GM12878 (cell line): ENCODE measurements at regions not wholly inside any gene's neighbourhood (a gene's known extent, or its start where the extent isn't known, plus 50 kb on each side); places are given as distances from the start of the nearest gene placed in this dataset.

Experiments used
- ATAC-seq: fragments of 200-7000 bp; cut with Tn5 transposase; 3 replicates; pipeline ENCODE4 v1.9.1; 2020; ENCODE audit warnings: mild to moderate bottlenecking, moderate library complexity
- BruUV-seq: library from RNA; stranded (reverse); fragments of 400-500 nt; replicated peaks from 2 replicates; lab custom pipeline; 2021; lab: Mats Ljungman, UMichigan
- CTCF ChIA-PET: fragments of 300-600 bp; sonication (Branson Sonifier 250); formaldehyde crosslinking; extraction: SDS; loops from one replicate; lab custom pipeline; 2021; ENCODE audit warnings: inconsistent platforms; lab: Yijun Ruan, JAX
- POLR2A ChIA-PET: fragments of 350-600 bp; formaldehyde crosslinking; extraction: SDS; loops from one replicate; lab custom pipeline; 2021; ENCODE audit warnings: inconsistent platforms; lab: Charles Lee
- RAD21 ChIA-PET: fragments of 300-600 bp; sonication (Branson Sonifier 250); formaldehyde crosslinking; loops from one replicate; lab custom pipeline; 2023; ENCODE audit warnings: antibody characterized with exemption; ENCODE audit not compliant: unreplicated experiment; lab: Charles Lee
- SMC1A ChIA-PET: fragments of 300-600 bp; sonication (Branson Sonifier 250); formaldehyde crosslinking; loops from one replicate; lab custom pipeline; 2023; ENCODE audit not compliant: unreplicated experiment, uncharacterized antibody; lab: Charles Lee
- DNase-seq: peaks from one replicate; pipeline ENCODE4 v3.0.0-alpha.2; 2011; ENCODE audit warnings: low read depth, low spot score
- FAIRE-seq: peaks from 3 replicates; lab custom pipeline; 2011; peaks lifted over from hg19 to GRCh38; lab: Jason Lieb, UNC
- H2AFZ ChIP-seq: 2 replicates; pipeline ENCODE4 v1.6.0; 2011; ENCODE audit warnings: low read depth, low read length, control low read depth; ENCODE audit not compliant: control insufficient read depth
- H3K27ac ChIP-seq: 2 replicates; pipeline ENCODE4 v1.5.1; 2011; ENCODE audit warnings: control low read depth; ENCODE audit not compliant: control insufficient read depth, insufficient read depth
- H3K27me3 ChIP-seq, 2 experiments: replicated peaks in 1 of 2; 2 replicates each; pipeline versions ENCODE4 v1.6.0 to v1.6.1; 2011; ENCODE audit warnings: low read length in 1 of 2; ENCODE audit not compliant: control insufficient read depth in 2 of 2, insufficient read depth in 2 of 2
- H3K36me3 ChIP-seq, 2 experiments: 2 replicates each; pipeline ENCODE4 v1.5.1; 2011; ENCODE audit warnings: low read length in 1 of 2; ENCODE audit not compliant: control insufficient read depth in 2 of 2, insufficient read depth in 2 of 2
- H3K4me1 ChIP-seq: 2 replicates; pipeline ENCODE4 v1.6.1; 2011; ENCODE audit warnings: mild to moderate bottlenecking, low read length, moderate library complexity, mixed read lengths; ENCODE audit not compliant: control insufficient read depth, insufficient read depth
- H3K4me2 ChIP-seq: 2 replicates; pipeline ENCODE4 v1.6.0; 2011; ENCODE audit warnings: control low read depth; ENCODE audit not compliant: control insufficient read depth, insufficient read depth
- H3K4me3 ChIP-seq: fragments of 200-600 bp; sonication (generic); 2 replicates; pipeline ENCODE4 v1.5.1; 2016
- H3K79me2 ChIP-seq: 2 replicates; pipeline ENCODE4 v1.6.0; 2011; ENCODE audit warnings: low read length; ENCODE audit not compliant: control insufficient read depth, insufficient read depth
- H3K9ac ChIP-seq: 2 replicates; pipeline ENCODE4 v1.8.0; 2011; ENCODE audit warnings: low read length, control low read depth, mixed read lengths; ENCODE audit not compliant: control insufficient read depth, insufficient read depth
- H3K9me3 ChIP-seq: replicated peaks from 3 replicates; pipeline ENCODE4 v1.5.1; 2011; ENCODE audit warnings: mild to moderate bottlenecking, low read length; ENCODE audit not compliant: control insufficient read depth, insufficient read depth
- H4K20me1 ChIP-seq: 2 replicates; pipeline ENCODE4 v1.6.0; 2011; ENCODE audit not compliant: control insufficient read depth, insufficient read depth
- CBX5 ChIP-seq: sonication (generic); IDR thresholded peaks from 2 replicates; pipeline ENCODE4 v1.6.1; 2016; ENCODE audit warnings: low read depth, moderate library complexity, mild to moderate bottlenecking, inconsistent platforms
- CREB1 ChIP-seq: IDR thresholded peaks from 2 replicates; pipeline ENCODE4 v1.6.1; 2012; ENCODE audit warnings: low read depth, mild to moderate bottlenecking, inconsistent platforms
- HDAC6 ChIP-seq: fragments of 200-600 bp; sonication (generic); IDR thresholded peaks from one replicate; pipeline ENCODE4 v1.8.0; 2017; ENCODE audit warnings: antibody characterized with exemption; ENCODE audit not compliant: unreplicated experiment
- HDGF ChIP-seq: fragments of 450-650 bp; IDR thresholded peaks from 2 replicates; pipeline ENCODE4 v1.6.1; 2016; ENCODE audit warnings: antibody characterized with exemption
- PBX3 ChIP-seq: IDR thresholded peaks from 2 replicates; pipeline ENCODE4 v1.6.1; 2011; ENCODE audit warnings: mild to moderate bottlenecking, low read depth, low read length, moderate library complexity; ENCODE audit not compliant: insufficient replicate concordance
- STAT1 ChIP-seq: fragments of 450-650 bp; conservative IDR thresholded peaks from 2 replicates; pipeline ENCODE4 v1.6.1; 2014; ENCODE audit warnings: antibody characterized with exemption, mild to moderate bottlenecking
- WGBS: methylation state at CpG from one replicate; pipeline ENCODE4 v1.1.6; 2016; ENCODE audit warnings: low lambda C conversion rate; ENCODE audit not compliant: insufficient replicate concordance, insufficient coverage; ENCODE audit errors: missing lambda C conversion rate; 5-methylcytosine and 5-hydroxymethylcytosine counted together
- in situ Hi-C: fragments of 300-500 bp; cut with MboI; formaldehyde crosslinking; loops from 9 replicates; pipeline ENCODE4 v1.14.3; 2018; ENCODE audit warnings: mixed read lengths
- intact Hi-C: fragments of 100-400 bp; cut with micrococcal nuclease; formaldehyde crosslinking; loops from one replicate; pipeline ENCODE4 v1.14.2; 2022; ENCODE audit not compliant: unreplicated experiment
- TF ChIP-seq, protein P1 (sequence below): fragments of 450-650 bp; IDR thresholded peaks from 2 replicates; pipeline ENCODE4 v1.6.1; 2018; ENCODE audit warnings: mild to moderate bottlenecking, low read depth, moderate library complexity; ENCODE audit not compliant: partially characterized antibody
- TF ChIP-seq, protein P2 (sequence below): fragments of 450-650 bp; IDR thresholded peaks from 2 replicates; pipeline ENCODE4 v1.6.1; 2018; ENCODE audit warnings: borderline replicate concordance, mild to moderate bottlenecking; ENCODE audit not compliant: partially characterized antibody

GRCh38 chr14:27242874-27243273 is 645.0 kb upstream of the NOVA1 start (continued):
- TF ChIP-seq, protein P1, sequence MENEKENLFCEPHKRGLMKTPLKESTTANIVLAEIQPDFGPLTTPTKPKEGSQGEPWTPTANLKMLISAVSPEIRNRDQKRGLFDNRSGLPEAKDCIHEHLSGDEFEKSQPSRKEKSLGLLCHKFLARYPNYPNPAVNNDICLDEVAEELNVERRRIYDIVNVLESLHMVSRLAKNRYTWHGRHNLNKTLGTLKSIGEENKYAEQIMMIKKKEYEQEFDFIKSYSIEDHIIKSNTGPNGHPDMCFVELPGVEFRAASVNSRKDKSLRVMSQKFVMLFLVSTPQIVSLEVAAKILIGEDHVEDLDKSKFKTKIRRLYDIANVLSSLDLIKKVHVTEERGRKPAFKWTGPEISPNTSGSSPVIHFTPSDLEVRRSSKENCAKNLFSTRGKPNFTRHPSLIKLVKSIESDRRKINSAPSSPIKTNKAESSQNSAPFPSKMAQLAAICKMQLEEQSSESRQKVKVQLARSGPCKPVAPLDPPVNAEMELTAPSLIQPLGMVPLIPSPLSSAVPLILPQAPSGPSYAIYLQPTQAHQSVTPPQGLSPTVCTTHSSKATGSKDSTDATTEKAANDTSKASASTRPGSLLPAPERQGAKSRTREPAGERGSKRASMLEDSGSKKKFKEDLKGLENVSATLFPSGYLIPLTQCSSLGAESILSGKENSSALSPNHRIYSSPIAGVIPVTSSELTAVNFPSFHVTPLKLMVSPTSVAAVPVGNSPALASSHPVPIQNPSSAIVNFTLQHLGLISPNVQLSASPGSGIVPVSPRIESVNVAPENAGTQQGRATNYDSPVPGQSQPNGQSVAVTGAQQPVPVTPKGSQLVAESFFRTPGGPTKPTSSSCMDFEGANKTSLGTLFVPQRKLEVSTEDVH: no peak
- TF ChIP-seq HDGF: no peak

- CTCF ChIA-PET: interaction anchor here (0.7 kb wide), 1 partner anchor 1303 kb away, joined by 3 read pairs; no protein-coding TSS in a partner anchor
- POLR2A ChIA-PET: no interaction called here
- ATAC-seq (no peak), FAIRE-seq (no peak), DNase-seq (no peak)
- no peaks in the 10 kb centered on the region for H4K20me1 ChIP-seq
- WGBS: 50% methylated on average over 2 of the region's 2 CpGs
- H3K4me1 ChIP-seq: no peaks in the 10 kb centered on the region
- H3K27ac ChIP-seq: no peak overlapping the region
- intact Hi-C loops: no loop called here
- no peaks in the 10 kb centered on the region for H3K36me3 ChIP-seq
- no TSS peak for BruUV-seq
- no peaks in the 10 kb centered on the region for H3K79me2 ChIP-seq
- RAD21 ChIA-PET: no interaction called here
- no peaks in the 10 kb centered on the region for H3K27me3 ChIP-seq
- no peak overlapping the region for H3K4me3 ChIP-seq
- SMC1A ChIA-PET: no interaction called here
- H3K9ac ChIP-seq: no peak overlapping the region
- no peak for TF ChIP-seq CBX5
- no peak for TF ChIP-seq CREB1
- no peak for TF ChIP-seq STAT1
- TF ChIP-seq HDGF: no peak
- TF ChIP-seq PBX3: no peak
- no peak for TF ChIP-seq HDAC6
- TF ChIP-seq, protein P2, sequence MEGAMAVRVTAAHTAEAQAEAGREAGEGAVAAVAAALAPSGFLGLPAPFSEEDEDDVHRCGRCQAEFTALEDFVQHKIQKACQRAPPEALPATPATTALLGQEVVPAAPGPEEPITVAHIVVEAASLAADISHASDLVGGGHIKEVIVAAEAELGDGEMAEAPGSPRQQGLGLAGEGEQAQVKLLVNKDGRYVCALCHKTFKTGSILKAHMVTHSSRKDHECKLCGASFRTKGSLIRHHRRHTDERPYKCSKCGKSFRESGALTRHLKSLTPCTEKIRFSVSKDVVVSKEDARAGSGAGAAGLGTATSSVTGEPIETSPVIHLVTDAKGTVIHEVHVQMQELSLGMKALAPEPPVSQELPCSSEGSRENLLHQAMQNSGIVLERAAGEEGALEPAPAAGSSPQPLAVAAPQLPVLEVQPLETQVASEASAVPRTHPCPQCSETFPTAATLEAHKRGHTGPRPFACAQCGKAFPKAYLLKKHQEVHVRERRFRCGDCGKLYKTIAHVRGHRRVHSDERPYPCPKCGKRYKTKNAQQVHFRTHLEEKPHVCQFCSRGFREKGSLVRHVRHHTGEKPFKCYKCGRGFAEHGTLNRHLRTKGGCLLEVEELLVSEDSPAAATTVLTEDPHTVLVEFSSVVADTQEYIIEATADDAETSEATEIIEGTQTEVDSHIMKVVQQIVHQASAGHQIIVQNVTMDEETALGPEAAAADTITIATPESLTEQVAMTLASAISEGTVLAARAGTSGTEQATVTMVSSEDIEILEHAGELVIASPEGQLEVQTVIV: no peak
- TF ChIP-seq, all 136 proteins: peak for 0
- in situ Hi-C loops: no loop called here
- Histone ChIP-seq H3K4me2 (no peak overlapping the region), H3K9me3 (no peaks in the 10 kb centered on the region), H2AFZ (no peak overlapping the region)
Measured at GRCh38 chr14:27243365-27243764, 645.5 kb upstream of the NOVA1 start.
